ENCODE measurements at regions not wholly inside any gene's neighbourhood (a gene's known extent, or its start where the extent isn't known, plus 50 kb on each side); places are given as distances from the start of the nearest gene placed in this dataset.

DNA sequence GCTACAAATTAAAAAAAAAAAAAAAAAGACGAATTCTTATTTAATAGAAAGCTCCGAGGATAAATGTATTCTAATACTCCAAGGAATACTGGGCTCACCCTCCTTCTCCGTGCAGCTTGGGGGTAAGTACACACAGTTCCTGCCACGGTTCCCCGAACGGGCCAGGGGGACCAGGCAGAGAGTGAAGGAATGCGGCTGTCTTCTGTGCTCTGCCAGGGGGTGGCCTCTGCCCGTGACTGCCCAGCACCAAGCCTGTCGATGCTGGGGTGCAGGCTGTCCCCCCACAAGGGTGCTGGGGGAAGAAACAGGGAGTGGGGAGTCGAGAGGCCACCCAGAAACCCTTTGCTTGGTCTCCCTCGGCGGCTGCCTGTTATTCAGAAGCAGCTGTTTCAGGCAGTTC, 410.1 kb upstream of the IRX1 start (continued):
- TF ChIP-seq, protein P1, sequence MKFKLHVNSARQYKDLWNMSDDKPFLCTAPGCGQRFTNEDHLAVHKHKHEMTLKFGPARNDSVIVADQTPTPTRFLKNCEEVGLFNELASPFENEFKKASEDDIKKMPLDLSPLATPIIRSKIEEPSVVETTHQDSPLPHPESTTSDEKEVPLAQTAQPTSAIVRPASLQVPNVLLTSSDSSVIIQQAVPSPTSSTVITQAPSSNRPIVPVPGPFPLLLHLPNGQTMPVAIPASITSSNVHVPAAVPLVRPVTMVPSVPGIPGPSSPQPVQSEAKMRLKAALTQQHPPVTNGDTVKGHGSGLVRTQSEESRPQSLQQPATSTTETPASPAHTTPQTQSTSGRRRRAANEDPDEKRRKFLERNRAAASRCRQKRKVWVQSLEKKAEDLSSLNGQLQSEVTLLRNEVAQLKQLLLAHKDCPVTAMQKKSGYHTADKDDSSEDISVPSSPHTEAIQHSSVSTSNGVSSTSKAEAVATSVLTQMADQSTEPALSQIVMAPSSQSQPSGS (IDR thresholded peaks at IDR 0.05; ENCODE audit: low read length): no peak
- TF ChIP-seq HDAC6 (IDR thresholded peaks at IDR 0.05; ENCODE audit: low read depth, low read length) (no peak), ZNF274 (IDR thresholded peaks at IDR 0.05; ENCODE audit: borderline replicate concordance, extremely low read depth, low read length) (no peak), TAF1 (IDR thresholded peaks at IDR 0.05; ENCODE audit: low read depth, low read length) (no peak), POU5F1 (IDR thresholded peaks at IDR 0.05; ENCODE audit: low read depth, low read length) (no peak)
- TF ChIP-seq, protein P2, sequence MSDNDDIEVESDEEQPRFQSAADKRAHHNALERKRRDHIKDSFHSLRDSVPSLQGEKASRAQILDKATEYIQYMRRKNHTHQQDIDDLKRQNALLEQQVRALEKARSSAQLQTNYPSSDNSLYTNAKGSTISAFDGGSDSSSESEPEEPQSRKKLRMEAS (IDR thresholded peaks at IDR 0.05): no peak
